ENCODE measurements at regions not wholly inside any gene's neighbourhood (a gene's known extent, or its start where the extent isn't known, plus 50 kb on each side); places are given as distances from the start of the nearest gene placed in this dataset.

DNA sequence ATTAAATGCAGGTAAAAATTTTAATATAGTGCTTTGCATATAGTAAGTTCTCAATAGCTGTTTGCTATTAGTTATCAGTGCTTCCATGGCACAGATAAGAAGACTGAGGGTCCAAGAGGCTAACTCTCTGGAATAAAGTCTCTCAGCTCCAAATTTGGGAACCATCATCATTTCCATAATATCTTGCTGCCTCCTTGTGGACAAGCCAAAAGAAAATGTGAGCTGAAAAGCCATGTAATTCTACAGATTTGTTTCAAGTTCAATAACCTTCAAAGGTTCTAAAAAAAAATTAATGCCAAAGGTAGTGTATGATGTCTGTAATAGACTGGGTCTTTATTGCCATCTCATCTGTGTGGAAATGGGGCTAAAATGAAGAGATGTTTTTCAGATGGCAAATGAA is 136.9 kb upstream of the VCX start:
- TF ChIP-seq, protein P1, sequence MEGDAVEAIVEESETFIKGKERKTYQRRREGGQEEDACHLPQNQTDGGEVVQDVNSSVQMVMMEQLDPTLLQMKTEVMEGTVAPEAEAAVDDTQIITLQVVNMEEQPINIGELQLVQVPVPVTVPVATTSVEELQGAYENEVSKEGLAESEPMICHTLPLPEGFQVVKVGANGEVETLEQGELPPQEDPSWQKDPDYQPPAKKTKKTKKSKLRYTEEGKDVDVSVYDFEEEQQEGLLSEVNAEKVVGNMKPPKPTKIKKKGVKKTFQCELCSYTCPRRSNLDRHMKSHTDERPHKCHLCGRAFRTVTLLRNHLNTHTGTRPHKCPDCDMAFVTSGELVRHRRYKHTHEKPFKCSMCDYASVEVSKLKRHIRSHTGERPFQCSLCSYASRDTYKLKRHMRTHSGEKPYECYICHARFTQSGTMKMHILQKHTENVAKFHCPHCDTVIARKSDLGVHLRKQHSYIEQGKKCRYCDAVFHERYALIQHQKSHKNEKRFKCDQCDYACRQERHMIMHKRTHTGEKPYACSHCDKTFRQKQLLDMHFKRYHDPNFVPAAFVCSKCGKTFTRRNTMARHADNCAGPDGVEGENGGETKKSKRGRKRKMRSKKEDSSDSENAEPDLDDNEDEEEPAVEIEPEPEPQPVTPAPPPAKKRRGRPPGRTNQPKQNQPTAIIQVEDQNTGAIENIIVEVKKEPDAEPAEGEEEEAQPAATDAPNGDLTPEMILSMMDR (IDR thresholded peaks at IDR 0.05): peak in 3 of 5 experiments; percentile 19 to 31 (median 29)
- TF ChIP-seq EP300 (IDR thresholded peaks at IDR 0.05) (no peak), POLR2A (IDR thresholded peaks at IDR 0.05) (no peak)
